Panc1 (cell line): ENCODE measurements at regions not wholly inside any gene's neighbourhood (a gene's known extent, or its start where the extent isn't known, plus 50 kb on each side); places are given as distances from the start of the nearest gene placed in this dataset.

Experiments used
- ATAC-seq: fragments of 200-7000 bp; cut with Tn5 transposase; 2 replicates; pipeline ENCODE4 v1.9.1; 2020; ENCODE audit warnings: mild to moderate bottlenecking, moderate library complexity
- BruUV-seq: library from RNA; stranded (reverse); fragments of 400-500 nt; replicated peaks from 2 replicates; lab custom pipeline; 2021; lab: Mats Ljungman, UMichigan
- CTCF ChIA-PET: fragments of 300-600 bp; sonication (Branson Sonifier 250); formaldehyde crosslinking; loops from one replicate; lab custom pipeline; 2022; ENCODE audit warnings: antibody characterized with exemption; lab: Charles Lee
- POLR2A ChIA-PET: fragments of 300-600 bp; sonication (Branson Sonifier 250); formaldehyde crosslinking; loops from one replicate; lab custom pipeline; 2022; ENCODE audit warnings: antibody characterized with exemption; lab: Charles Lee
- DNase-seq: peaks from one replicate; pipeline ENCODE4 v3.0.0-alpha.2; 2010; ENCODE audit warnings: low read depth, low spot score
- H3K27ac ChIP-seq: 2 replicates; pipeline ENCODE4 v1.5.1; 2011; ENCODE audit warnings: mild to moderate bottlenecking, low read length, inconsistent platforms
- H3K27me3 ChIP-seq: fragments of 200-500 bp; sonication (Bioruptor generic); 2 replicates; pipeline ENCODE4 v1.6.0; 2014; ENCODE audit warnings: low read length, inconsistent platforms; ENCODE audit not compliant: control insufficient read depth, insufficient read depth
- H3K36me3 ChIP-seq: fragments of 200-500 bp; sonication (Bioruptor generic); 2 replicates; pipeline ENCODE4 v1.5.1; 2014; ENCODE audit warnings: inconsistent platforms, mild to moderate bottlenecking, low read length, moderate library complexity; ENCODE audit not compliant: control insufficient read depth, insufficient read depth
- H3K4me1 ChIP-seq: 2 replicates; pipeline ENCODE4 v1.5.1; 2011; ENCODE audit warnings: inconsistent platforms, mild to moderate bottlenecking, low read length, moderate library complexity; ENCODE audit not compliant: control insufficient read depth, insufficient read depth
- H3K4me3 ChIP-seq, 2 experiments: 2 replicates each; pipeline ENCODE4 v1.5.1; 2011 to 2012; ENCODE audit warnings: low read depth in 2 of 2, low read length in 2 of 2, mild to moderate bottlenecking in 2 of 2, inconsistent platforms in 1 of 2, moderate library complexity in 1 of 2
- H3K9me3 ChIP-seq: fragments of 200-500 bp; sonication (Bioruptor generic); 2 replicates; pipeline ENCODE4 v1.5.1; 2014; ENCODE audit warnings: low read depth, mild to moderate bottlenecking, inconsistent platforms, low read length, moderate library complexity; ENCODE audit not compliant: control insufficient read depth, insufficient read depth
- POLR2AphosphoS5 ChIP-seq: IDR thresholded peaks from 2 replicates; pipeline ENCODE4 v1.6.1; 2012; ENCODE audit warnings: mild to moderate bottlenecking, low read depth, low read length, moderate library complexity
- SIN3A ChIP-seq: IDR thresholded peaks from 2 replicates; pipeline ENCODE4 v1.6.1; 2012; ENCODE audit warnings: low read depth, mild to moderate bottlenecking, low read length, moderate library complexity, borderline replicate concordance; ENCODE audit not compliant: insufficient read depth
- TCF7L2 ChIP-seq: IDR thresholded peaks from 2 replicates; pipeline ENCODE4 v1.6.1; 2011; ENCODE audit warnings: mild to moderate bottlenecking, low read depth, low read length, inconsistent platforms
- in situ Hi-C: cut with HindIII; loops from 2 replicates; pipeline ENCODE4 v1.10.0; 2016; ENCODE audit warnings: low sequenced_read_pairs, low pct_unique_long_range_greater_than_20kb
- intact Hi-C: fragments of 100-400 bp; cut with micrococcal nuclease; formaldehyde crosslinking; loops from one replicate; pipeline ENCODE4 v1.10.0; 2022; ENCODE audit not compliant: unreplicated experiment
- TF ChIP-seq, protein P1 (sequence below): fragments of 450-650 bp; IDR thresholded peaks from 2 replicates; pipeline ENCODE4 v1.5.1; 2017; ENCODE audit warnings: mild to moderate bottlenecking
- TF ChIP-seq, protein P2 (sequence below), 2 experiments: IDR thresholded peaks; 2 replicates each; pipeline ENCODE4 v1.6.1; 2011 to 2012; ENCODE audit warnings: low read depth in 2 of 2, control low read depth in 1 of 2, low read length in 1 of 2, mild to moderate bottlenecking in 1 of 2, moderate library complexity in 1 of 2; ENCODE audit not compliant: insufficient read depth in 1 of 2

DNA sequence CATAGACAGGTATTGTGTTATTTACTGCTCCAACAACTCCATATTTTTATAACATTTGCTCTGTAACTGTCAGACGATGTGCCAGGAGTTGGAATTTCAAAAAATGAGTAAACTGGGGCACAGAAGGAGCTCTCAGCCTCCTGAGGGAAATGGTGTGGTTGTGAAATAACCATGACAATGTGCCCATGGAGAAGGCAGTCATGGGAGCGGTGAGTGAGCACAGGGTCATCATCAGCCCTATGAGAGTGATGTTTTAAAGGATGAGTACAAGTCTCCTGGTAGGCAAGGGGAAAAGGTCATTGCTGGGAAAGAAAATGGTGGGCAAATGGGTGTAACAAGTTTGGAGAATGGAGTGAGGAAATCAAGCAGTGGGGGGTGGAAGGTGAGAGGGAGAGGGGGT lies 115.0 kb upstream of the SEC14L1 start:
- BruUV-seq = no TSS peak
- Histone ChIP-seq H3K36me3 (no peaks in the 10 kb centered on the region), H3K4me3 (no peak overlapping the region), H3K9me3 (no peaks in the 10 kb centered on the region), H3K27me3 (no peaks in the 10 kb centered on the region), H3K4me1 (no peaks in the 10 kb centered on the region), H3K27ac (no peak overlapping the region)
- TF ChIP-seq, protein P1, sequence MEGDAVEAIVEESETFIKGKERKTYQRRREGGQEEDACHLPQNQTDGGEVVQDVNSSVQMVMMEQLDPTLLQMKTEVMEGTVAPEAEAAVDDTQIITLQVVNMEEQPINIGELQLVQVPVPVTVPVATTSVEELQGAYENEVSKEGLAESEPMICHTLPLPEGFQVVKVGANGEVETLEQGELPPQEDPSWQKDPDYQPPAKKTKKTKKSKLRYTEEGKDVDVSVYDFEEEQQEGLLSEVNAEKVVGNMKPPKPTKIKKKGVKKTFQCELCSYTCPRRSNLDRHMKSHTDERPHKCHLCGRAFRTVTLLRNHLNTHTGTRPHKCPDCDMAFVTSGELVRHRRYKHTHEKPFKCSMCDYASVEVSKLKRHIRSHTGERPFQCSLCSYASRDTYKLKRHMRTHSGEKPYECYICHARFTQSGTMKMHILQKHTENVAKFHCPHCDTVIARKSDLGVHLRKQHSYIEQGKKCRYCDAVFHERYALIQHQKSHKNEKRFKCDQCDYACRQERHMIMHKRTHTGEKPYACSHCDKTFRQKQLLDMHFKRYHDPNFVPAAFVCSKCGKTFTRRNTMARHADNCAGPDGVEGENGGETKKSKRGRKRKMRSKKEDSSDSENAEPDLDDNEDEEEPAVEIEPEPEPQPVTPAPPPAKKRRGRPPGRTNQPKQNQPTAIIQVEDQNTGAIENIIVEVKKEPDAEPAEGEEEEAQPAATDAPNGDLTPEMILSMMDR = no peak
- TF ChIP-seq SIN3A (no peak), TCF7L2 (no peak), POLR2AphosphoS5 (no peak)
- TF ChIP-seq, protein P2, sequence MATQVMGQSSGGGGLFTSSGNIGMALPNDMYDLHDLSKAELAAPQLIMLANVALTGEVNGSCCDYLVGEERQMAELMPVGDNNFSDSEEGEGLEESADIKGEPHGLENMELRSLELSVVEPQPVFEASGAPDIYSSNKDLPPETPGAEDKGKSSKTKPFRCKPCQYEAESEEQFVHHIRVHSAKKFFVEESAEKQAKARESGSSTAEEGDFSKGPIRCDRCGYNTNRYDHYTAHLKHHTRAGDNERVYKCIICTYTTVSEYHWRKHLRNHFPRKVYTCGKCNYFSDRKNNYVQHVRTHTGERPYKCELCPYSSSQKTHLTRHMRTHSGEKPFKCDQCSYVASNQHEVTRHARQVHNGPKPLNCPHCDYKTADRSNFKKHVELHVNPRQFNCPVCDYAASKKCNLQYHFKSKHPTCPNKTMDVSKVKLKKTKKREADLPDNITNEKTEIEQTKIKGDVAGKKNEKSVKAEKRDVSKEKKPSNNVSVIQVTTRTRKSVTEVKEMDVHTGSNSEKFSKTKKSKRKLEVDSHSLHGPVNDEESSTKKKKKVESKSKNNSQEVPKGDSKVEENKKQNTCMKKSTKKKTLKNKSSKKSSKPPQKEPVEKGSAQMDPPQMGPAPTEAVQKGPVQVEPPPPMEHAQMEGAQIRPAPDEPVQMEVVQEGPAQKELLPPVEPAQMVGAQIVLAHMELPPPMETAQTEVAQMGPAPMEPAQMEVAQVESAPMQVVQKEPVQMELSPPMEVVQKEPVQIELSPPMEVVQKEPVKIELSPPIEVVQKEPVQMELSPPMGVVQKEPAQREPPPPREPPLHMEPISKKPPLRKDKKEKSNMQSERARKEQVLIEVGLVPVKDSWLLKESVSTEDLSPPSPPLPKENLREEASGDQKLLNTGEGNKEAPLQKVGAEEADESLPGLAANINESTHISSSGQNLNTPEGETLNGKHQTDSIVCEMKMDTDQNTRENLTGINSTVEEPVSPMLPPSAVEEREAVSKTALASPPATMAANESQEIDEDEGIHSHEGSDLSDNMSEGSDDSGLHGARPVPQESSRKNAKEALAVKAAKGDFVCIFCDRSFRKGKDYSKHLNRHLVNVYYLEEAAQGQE (IDR thresholded peaks at IDR 0.05; ENCODE audit: insufficient read depth in 1 of 2, low read depth in 2 of 2, low read length in 1 of 2) = no peak
- POLR2A ChIA-PET = interaction anchor here (0.7 kb wide), 1 partner anchor 240 kb away, joined by 3 read pairs; no protein-coding TSS in a partner anchor
- in situ Hi-C loops = no loop called here
- CTCF ChIA-PET = no interaction called here
- intact Hi-C loops = no loop called here
- ATAC-seq (no peak), DNase-seq (no peak)

GRCh38 chr17:77027271-77027889 lies 113.4 kb upstream of the SEC14L1 start:
- no TSS peak for BruUV-seq
- Histone ChIP-seq H3K9me3 (no peaks in the 10 kb centered on the region), H3K36me3 (no peaks in the 10 kb centered on the region), H3K4me3 (no peak overlapping the region), H3K27me3 (no peaks in the 10 kb centered on the region), H3K4me1 (no peaks in the 10 kb centered on the region), H3K27ac (no peak overlapping the region)
- ATAC-seq = no peak
- TF ChIP-seq SIN3A (no peak), TCF7L2 (no peak), POLR2AphosphoS5 (no peak)
- TF ChIP-seq, protein P2 (IDR thresholded peaks at IDR 0.05; ENCODE audit: insufficient read depth in 1 of 2, low read depth in 2 of 2, low read length in 1 of 2) = no peak
- TF ChIP-seq, protein P1 = no peak
- intact Hi-C loops (no loop called here), in situ Hi-C loops (no loop called here)
- DNase-seq = no peak
- CTCF ChIA-PET = no interaction called here
- POLR2A ChIA-PET = no interaction called here
